ENCODE measurements at regions not wholly inside any gene's neighbourhood (a gene's known extent, or its start where the extent isn't known, plus 50 kb on each side); places are given as distances from the start of the nearest gene placed in this dataset.
"Not testable (repeated sequence)": the region's sequence is repeated elsewhere in the genome, so short reads cannot be mapped to it uniquely, and the experiment has no call there.

DNA sequence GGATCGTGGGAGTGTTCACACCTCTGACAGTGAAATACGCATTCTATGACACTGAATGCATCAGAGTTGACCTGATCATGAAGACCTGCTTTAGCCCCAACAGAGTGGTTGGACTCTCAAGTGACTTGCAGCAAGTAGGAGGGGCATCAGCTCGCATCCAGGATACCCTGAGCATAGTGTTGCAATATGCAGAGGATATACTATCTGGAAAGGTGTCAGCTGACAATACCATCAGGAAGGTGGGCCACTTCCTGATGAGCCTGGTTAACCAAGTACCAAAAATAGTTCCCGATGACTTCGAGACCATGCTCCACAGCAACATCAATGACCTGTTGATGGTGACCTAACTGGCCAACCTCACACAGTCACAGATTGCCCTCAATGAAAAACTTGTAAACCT, 190.2 kb upstream of the TPTE start:
- H3K36me3 ChIP-seq (ENCODE audit: control insufficient read depth, insufficient read depth, low read length); DNase-seq (ENCODE audit: extremely low read depth in 1 of 4, low spot score in 3 of 4); FAIRE-seq; CTCF ChIA-PET (ENCODE audit: low intra/inter-chr PET ratio); H3K9ac ChIP-seq (ENCODE audit: insufficient read depth in 1 of 2, low read depth in 2 of 2, low read length in 2 of 2); H3K27me3 ChIP-seq (ENCODE audit: control insufficient read depth in 2 of 2, insufficient read depth in 2 of 2, low read length in 2 of 2); H3K9me3 ChIP-seq (replicated peaks; ENCODE audit: control insufficient read depth, insufficient read depth, low read depth, low read length); BruUV-seq (replicated peaks); POLR2A ChIA-PET; intact Hi-C loops (cut with micrococcal nuclease); H3K27ac ChIP-seq (ENCODE audit: extremely low read depth, low read depth, low read length); H3K9me1 ChIP-seq (ENCODE audit: control insufficient read depth, insufficient read depth, low read length); H3K4me1 ChIP-seq (replicated peaks in 1 of 2; ENCODE audit: control insufficient read depth in 2 of 2, insufficient read depth in 2 of 2, low read length in 2 of 2); H3K4me2 ChIP-seq (ENCODE audit: insufficient read depth, low read length); H2AFZ ChIP-seq (ENCODE audit: low read depth, low read length); H4K20me1 ChIP-seq (replicated peaks; ENCODE audit: control insufficient read depth, insufficient read depth, low read length); H3K79me2 ChIP-seq (ENCODE audit: control insufficient read depth, insufficient read depth, low read length); H3K4me3 ChIP-seq: not testable (repeated sequence)
- peak; percentile 15; the same call in 2 of the 3 replicates for ATAC-seq
- in situ Hi-C loops (cut with MboI): loop anchor here (5.0 kb wide), 1 partner anchor 241 kb away; no protein-coding TSS in a partner anchor
- 17% methylated on average over 5 of the region's 5 CpGs for WGBS (ENCODE audit: insufficient coverage, low coverage, missing lambda C conversion rate)

DNA sequence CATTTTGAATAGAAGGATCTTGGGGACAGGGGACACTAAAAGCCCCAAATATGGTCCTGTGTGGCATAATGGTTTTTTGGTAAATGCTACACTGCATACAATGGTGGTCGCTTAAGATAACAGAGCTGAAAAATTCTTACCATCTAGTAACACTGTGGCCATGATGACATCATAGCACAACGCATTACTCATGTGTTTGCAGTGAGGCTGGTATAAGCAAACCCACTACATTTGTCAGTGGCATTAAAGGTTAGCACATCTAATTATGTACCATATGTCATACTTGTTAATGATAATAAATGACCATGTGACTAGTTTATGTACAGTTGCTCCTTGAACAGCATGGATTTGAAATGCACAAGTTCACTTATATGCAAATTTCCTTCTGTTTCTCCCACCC, 188.4 kb upstream of the TPTE start:
- H3K9me3 ChIP-seq (replicated peaks; ENCODE audit: control insufficient read depth, insufficient read depth, low read depth, low read length); H3K4me3 ChIP-seq; H3K36me3 ChIP-seq (ENCODE audit: control insufficient read depth, insufficient read depth, low read length); BruUV-seq (replicated peaks); H3K9ac ChIP-seq (ENCODE audit: insufficient read depth in 1 of 2, low read depth in 2 of 2, low read length in 2 of 2); H3K4me2 ChIP-seq (ENCODE audit: insufficient read depth, low read length); H3K27ac ChIP-seq (ENCODE audit: extremely low read depth, low read depth, low read length); H3K4me1 ChIP-seq (replicated peaks in 1 of 2; ENCODE audit: control insufficient read depth in 2 of 2, insufficient read depth in 2 of 2, low read length in 2 of 2); FAIRE-seq; H4K20me1 ChIP-seq (replicated peaks; ENCODE audit: control insufficient read depth, insufficient read depth, low read length); CTCF ChIA-PET (ENCODE audit: low intra/inter-chr PET ratio); DNase-seq (ENCODE audit: extremely low read depth in 1 of 4, low spot score in 3 of 4); intact Hi-C loops (cut with micrococcal nuclease); H3K9me1 ChIP-seq (ENCODE audit: control insufficient read depth, insufficient read depth, low read length); H3K79me2 ChIP-seq (ENCODE audit: control insufficient read depth, insufficient read depth, low read length); H2AFZ ChIP-seq (ENCODE audit: low read depth, low read length); POLR2A ChIA-PET; H3K27me3 ChIP-seq (ENCODE audit: control insufficient read depth in 2 of 2, insufficient read depth in 2 of 2, low read length in 2 of 2): not testable (repeated sequence)
- WGBS (ENCODE audit: insufficient coverage, low coverage, missing lambda C conversion rate): 33% methylated on average over 1 of the region's 2 CpGs
- ATAC-seq: peak; percentile 55
- in situ Hi-C loops (cut with MboI): loop anchor here (5.0 kb wide), 1 partner anchor 239 kb away; no protein-coding TSS in a partner anchor

DNA sequence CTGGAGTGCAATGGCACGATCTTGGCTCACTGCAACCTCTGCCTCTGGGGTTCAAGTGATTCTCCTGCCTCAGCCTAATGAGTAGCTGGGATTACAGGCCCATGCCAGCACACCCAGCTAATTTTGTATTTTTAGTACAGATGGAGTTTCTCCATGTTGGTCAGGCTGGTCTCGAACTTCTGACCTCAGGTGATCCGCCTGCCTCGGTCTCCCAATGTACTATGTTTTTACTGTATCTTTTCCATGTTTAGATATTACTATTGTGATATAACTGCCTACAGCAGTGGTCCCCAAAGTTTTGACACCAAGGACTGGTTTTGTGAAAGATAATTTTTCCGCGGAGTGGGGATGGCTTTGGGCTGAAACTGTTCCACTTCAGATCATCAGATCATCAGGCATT, 187.0 kb upstream of the TPTE start:
- not testable (repeated sequence) for ATAC-seq, FAIRE-seq

More for the DNA sequence above, 187.0 kb upstream of the TPTE start:
- DNase-seq (ENCODE audit: extremely low read depth in 1 of 4, low spot score in 3 of 4); POLR2A ChIA-PET; H3K4me1 ChIP-seq (replicated peaks in 1 of 2; ENCODE audit: control insufficient read depth in 2 of 2, insufficient read depth in 2 of 2, low read length in 2 of 2); H3K4me2 ChIP-seq (ENCODE audit: insufficient read depth, low read length); H3K9ac ChIP-seq (ENCODE audit: insufficient read depth in 1 of 2, low read depth in 2 of 2, low read length in 2 of 2); H3K79me2 ChIP-seq (ENCODE audit: control insufficient read depth, insufficient read depth, low read length); H3K27ac ChIP-seq (ENCODE audit: extremely low read depth, low read depth, low read length); BruUV-seq (replicated peaks); CTCF ChIA-PET (ENCODE audit: low intra/inter-chr PET ratio); H3K27me3 ChIP-seq (ENCODE audit: control insufficient read depth in 2 of 2, insufficient read depth in 2 of 2, low read length in 2 of 2); H3K4me3 ChIP-seq; H3K9me3 ChIP-seq (replicated peaks; ENCODE audit: control insufficient read depth, insufficient read depth, low read depth, low read length); H2AFZ ChIP-seq (ENCODE audit: low read depth, low read length); intact Hi-C loops (cut with micrococcal nuclease); H3K9me1 ChIP-seq (ENCODE audit: control insufficient read depth, insufficient read depth, low read length); H4K20me1 ChIP-seq (replicated peaks; ENCODE audit: control insufficient read depth, insufficient read depth, low read length); H3K36me3 ChIP-seq (ENCODE audit: control insufficient read depth, insufficient read depth, low read length): not testable (repeated sequence)
- 23% methylated on average over 5 of the region's 6 CpGs for WGBS (ENCODE audit: insufficient coverage, low coverage, missing lambda C conversion rate)
- in situ Hi-C loops (cut with MboI): loop anchor here (5.0 kb wide), 1 partner anchor 238 kb away; no protein-coding TSS in a partner anchor
